ENCODE measurements at regions not wholly inside any gene's neighbourhood (a gene's known extent, or its start where the extent isn't known, plus 50 kb on each side); places are given as distances from the start of the nearest gene placed in this dataset.
A peak's percentile ranks its signal among the peaks of the same experiment; 100 is the strongest.

DNA sequence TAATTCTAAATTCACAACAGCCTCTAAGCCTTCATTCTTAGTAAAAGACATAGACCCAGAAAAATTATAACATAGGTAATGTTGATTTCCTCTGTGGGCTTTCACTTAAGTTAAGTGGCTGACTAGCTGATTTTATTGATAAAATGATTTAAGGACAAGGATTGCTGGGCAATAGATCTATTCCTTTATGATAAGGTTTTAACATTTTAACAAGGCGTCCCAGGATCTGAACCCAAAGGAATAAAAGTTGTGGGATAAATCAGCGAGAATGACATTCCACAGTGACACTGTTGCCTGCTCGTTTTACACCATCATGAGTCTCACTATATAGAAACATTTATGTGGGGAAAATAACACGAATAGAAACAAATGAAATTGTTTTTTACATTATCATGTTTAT, 1151.0 kb downstream of the ZPLD1 start:
- no peak overlapping the region for H3K27ac ChIP-seq (replicated peaks)
- no peaks in the 10 kb centered on the region for H3K27me3 ChIP-seq (ENCODE audit: insufficient read depth, poor library complexity, severe bottlenecking)
- TF ChIP-seq SPI1 (IDR thresholded peaks at IDR 0.05; ENCODE audit: borderline replicate concordance, low read depth), result no peak
- no peak for TF ChIP-seq POLR2AphosphoS5 (IDR thresholded peaks at IDR 0.05; ENCODE audit: low read depth)
- no peak for TF ChIP-seq GABPA (IDR thresholded peaks at IDR 0.05; ENCODE audit: low read depth)
- TF ChIP-seq, protein P1, sequence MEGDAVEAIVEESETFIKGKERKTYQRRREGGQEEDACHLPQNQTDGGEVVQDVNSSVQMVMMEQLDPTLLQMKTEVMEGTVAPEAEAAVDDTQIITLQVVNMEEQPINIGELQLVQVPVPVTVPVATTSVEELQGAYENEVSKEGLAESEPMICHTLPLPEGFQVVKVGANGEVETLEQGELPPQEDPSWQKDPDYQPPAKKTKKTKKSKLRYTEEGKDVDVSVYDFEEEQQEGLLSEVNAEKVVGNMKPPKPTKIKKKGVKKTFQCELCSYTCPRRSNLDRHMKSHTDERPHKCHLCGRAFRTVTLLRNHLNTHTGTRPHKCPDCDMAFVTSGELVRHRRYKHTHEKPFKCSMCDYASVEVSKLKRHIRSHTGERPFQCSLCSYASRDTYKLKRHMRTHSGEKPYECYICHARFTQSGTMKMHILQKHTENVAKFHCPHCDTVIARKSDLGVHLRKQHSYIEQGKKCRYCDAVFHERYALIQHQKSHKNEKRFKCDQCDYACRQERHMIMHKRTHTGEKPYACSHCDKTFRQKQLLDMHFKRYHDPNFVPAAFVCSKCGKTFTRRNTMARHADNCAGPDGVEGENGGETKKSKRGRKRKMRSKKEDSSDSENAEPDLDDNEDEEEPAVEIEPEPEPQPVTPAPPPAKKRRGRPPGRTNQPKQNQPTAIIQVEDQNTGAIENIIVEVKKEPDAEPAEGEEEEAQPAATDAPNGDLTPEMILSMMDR (IDR thresholded peaks at IDR 0.05; ENCODE audit: insufficient read depth, low read length), result no peak
- TF ChIP-seq, protein P2, sequence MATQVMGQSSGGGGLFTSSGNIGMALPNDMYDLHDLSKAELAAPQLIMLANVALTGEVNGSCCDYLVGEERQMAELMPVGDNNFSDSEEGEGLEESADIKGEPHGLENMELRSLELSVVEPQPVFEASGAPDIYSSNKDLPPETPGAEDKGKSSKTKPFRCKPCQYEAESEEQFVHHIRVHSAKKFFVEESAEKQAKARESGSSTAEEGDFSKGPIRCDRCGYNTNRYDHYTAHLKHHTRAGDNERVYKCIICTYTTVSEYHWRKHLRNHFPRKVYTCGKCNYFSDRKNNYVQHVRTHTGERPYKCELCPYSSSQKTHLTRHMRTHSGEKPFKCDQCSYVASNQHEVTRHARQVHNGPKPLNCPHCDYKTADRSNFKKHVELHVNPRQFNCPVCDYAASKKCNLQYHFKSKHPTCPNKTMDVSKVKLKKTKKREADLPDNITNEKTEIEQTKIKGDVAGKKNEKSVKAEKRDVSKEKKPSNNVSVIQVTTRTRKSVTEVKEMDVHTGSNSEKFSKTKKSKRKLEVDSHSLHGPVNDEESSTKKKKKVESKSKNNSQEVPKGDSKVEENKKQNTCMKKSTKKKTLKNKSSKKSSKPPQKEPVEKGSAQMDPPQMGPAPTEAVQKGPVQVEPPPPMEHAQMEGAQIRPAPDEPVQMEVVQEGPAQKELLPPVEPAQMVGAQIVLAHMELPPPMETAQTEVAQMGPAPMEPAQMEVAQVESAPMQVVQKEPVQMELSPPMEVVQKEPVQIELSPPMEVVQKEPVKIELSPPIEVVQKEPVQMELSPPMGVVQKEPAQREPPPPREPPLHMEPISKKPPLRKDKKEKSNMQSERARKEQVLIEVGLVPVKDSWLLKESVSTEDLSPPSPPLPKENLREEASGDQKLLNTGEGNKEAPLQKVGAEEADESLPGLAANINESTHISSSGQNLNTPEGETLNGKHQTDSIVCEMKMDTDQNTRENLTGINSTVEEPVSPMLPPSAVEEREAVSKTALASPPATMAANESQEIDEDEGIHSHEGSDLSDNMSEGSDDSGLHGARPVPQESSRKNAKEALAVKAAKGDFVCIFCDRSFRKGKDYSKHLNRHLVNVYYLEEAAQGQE (IDR thresholded peaks at IDR 0.05; ENCODE audit: insufficient replicate concordance, low read depth), result no peak
- no peak for DNase-seq (ENCODE audit: low read depth in 1 of 2, low spot score in 1 of 2)
- H3K4me3 ChIP-seq (replicated peaks; ENCODE audit: insufficient read depth, low read length), result no peak overlapping the region

DNA sequence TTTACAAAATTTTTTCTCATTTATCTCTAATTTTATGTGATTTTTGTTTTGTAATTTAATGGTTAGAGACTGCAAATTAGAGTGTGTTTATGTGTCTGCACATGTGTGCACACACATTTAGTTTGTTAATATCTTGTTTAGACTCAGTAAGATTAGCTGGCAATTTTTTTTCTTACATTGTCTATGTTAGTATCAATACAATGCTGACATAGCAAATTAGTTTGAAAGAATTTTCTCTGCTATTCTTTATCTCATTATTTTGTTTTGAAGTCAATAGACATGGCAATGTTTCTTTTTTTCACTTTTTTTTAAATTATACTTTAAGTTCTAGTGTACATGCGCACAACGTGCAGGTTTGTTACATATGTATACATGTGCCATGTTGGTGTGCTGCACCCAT, 1155.0 kb downstream of the ZPLD1 start:
- no peak overlapping the region for H3K4me3 ChIP-seq (replicated peaks; ENCODE audit: insufficient read depth, low read length)
- H3K27ac ChIP-seq (replicated peaks), result no peak overlapping the region
- TF ChIP-seq, protein P1 (IDR thresholded peaks at IDR 0.05; ENCODE audit: insufficient read depth, low read length), result no peak
- TF ChIP-seq SPI1 (IDR thresholded peaks at IDR 0.05; ENCODE audit: borderline replicate concordance, low read depth), result no peak
- no peak for TF ChIP-seq POLR2AphosphoS5 (IDR thresholded peaks at IDR 0.05; ENCODE audit: low read depth)
- TF ChIP-seq, protein P2 (IDR thresholded peaks at IDR 0.05; ENCODE audit: insufficient replicate concordance, low read depth), result no peak
- no peak for TF ChIP-seq GABPA (IDR thresholded peaks at IDR 0.05; ENCODE audit: low read depth)
- DNase-seq (ENCODE audit: low read depth in 1 of 2, low spot score in 1 of 2), result no peak
- no peaks in the 10 kb centered on the region for H3K27me3 ChIP-seq (ENCODE audit: insufficient read depth, poor library complexity, severe bottlenecking)

DNA sequence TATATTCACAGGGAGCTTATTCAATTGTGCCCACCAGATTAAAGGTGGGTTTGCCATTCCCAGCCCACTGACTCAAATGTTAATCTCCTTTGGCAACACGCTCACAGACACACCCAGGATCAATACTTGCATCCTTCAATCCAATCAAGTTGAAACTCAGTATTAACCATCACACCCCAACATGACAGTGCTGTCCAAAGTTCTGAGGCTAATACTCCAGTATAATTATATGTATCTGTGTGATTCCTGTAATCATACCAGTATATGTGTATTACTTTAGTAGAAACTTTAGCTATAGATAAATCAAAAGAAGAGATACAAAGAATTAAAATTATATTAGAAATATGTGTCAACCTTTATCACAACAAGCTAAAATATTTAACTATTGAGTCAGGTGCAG, 1166.0 kb downstream of the ZPLD1 start:
- Histone ChIP-seq H3K27me3 (ENCODE audit: insufficient read depth, poor library complexity, severe bottlenecking) (no peaks in the 10 kb centered on the region), H3K27ac (replicated peaks) (no peak overlapping the region), H3K4me3 (replicated peaks; ENCODE audit: insufficient read depth, low read length) (no peak overlapping the region)
- TF ChIP-seq, protein P2 (IDR thresholded peaks at IDR 0.05; ENCODE audit: insufficient replicate concordance, low read depth), result peak; percentile 67
- no peak for TF ChIP-seq POLR2AphosphoS5 (IDR thresholded peaks at IDR 0.05; ENCODE audit: low read depth)
- DNase-seq (ENCODE audit: low read depth in 1 of 2, low spot score in 1 of 2), result no peak

DNA sequence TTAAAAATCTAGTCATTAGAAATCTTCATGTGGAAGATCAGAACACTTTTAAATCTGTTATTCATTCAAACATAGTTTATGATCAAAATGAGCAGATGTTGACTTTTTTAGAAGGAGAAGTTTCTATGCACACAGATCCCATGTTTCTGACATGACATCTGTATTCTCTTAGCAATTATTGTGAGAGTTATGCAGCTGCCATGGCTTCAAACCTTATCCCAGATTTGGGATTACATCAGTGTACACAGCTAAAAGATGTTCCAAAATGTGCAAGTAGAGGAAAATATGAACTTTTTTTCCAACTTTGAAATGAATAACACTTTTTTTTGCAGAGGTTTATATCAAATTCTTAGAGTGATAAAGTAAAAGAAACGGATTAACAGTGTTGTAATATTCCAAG, 1166.9 kb downstream of the ZPLD1 start:
- H3K4me3 ChIP-seq (replicated peaks; ENCODE audit: insufficient read depth, low read length), result no peak overlapping the region
- H3K27me3 ChIP-seq (ENCODE audit: insufficient read depth, poor library complexity, severe bottlenecking), result no peaks in the 10 kb centered on the region
- H3K27ac ChIP-seq (replicated peaks), result no peak overlapping the region
- no peak for DNase-seq (ENCODE audit: low read depth in 1 of 2, low spot score in 1 of 2)
- TF ChIP-seq GABPA (IDR thresholded peaks at IDR 0.05; ENCODE audit: low read depth) (no peak), POLR2AphosphoS5 (IDR thresholded peaks at IDR 0.05; ENCODE audit: low read depth) (no peak), SPI1 (IDR thresholded peaks at IDR 0.05; ENCODE audit: borderline replicate concordance, low read depth) (no peak)
- TF ChIP-seq, protein P1 (IDR thresholded peaks at IDR 0.05; ENCODE audit: insufficient read depth, low read length), result no peak
- TF ChIP-seq, protein P2 (IDR thresholded peaks at IDR 0.05; ENCODE audit: insufficient replicate concordance, low read depth), result no peak

Data from HL-60 (cell line).